ENCODE measurements at regions not wholly inside any gene's neighbourhood (a gene's known extent, or its start where the extent isn't known, plus 50 kb on each side); places are given as distances from the start of the nearest gene placed in this dataset.

- no peaks in the 10 kb centered on the region for H3K9me3 ChIP-seq (ENCODE audit: control insufficient read depth in 1 of 2, low read length in 2 of 2)
- no peaks in the 10 kb centered on the region for H3K27me3 ChIP-seq (ENCODE audit: low read depth, low read length)
- no peaks in the 10 kb centered on the region for H3K4me1 ChIP-seq (ENCODE audit: control insufficient read depth in 1 of 2, insufficient read depth in 2 of 2, low read length in 2 of 2)
- no peak overlapping the region for H3K4me3 ChIP-seq (ENCODE audit: low read depth in 1 of 2, low read length in 2 of 2)
- H3K36me3 ChIP-seq (ENCODE audit: control insufficient read depth in 1 of 2, insufficient read depth in 2 of 2, low read length in 2 of 2) = no peaks in the 10 kb centered on the region
- no peak overlapping the region for H3K27ac ChIP-seq (ENCODE audit: low read length)
Measured at GRCh38 chr13:106329941-106330340, 205.5 kb downstream of the EFNB2 start.

DNA sequence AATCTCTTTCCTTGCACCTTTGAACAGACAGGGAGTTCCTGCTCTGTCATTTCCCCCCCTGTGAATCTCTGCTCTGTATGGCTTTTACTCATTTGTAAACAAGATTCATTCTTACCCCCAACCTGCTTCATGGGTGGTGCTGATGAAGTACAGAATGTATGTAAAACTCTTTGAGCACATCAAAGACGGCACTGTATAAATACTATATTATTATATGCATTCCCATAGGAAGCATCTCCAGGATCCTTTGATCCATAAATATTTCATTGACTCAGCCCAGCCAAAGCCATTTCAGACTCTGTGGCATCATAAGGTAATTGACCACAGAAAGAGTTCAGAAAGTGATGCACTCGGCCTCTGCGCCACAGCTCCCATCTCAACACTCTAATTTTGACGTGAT is 208.7 kb downstream of the EFNB2 start:
- H3K27ac ChIP-seq (ENCODE audit: low read length) = no peak overlapping the region
- no peaks in the 10 kb centered on the region for H3K27me3 ChIP-seq (ENCODE audit: low read depth, low read length)
- peaks cover 0 to 12% of the 10 kb centered on the region in 2 donors for H3K9me3 ChIP-seq (ENCODE audit: control insufficient read depth in 1 of 2, low read length in 2 of 2)
- H3K36me3 ChIP-seq (ENCODE audit: control insufficient read depth in 1 of 2, insufficient read depth in 2 of 2, low read length in 2 of 2) = no peaks in the 10 kb centered on the region
- H3K4me3 ChIP-seq (ENCODE audit: low read depth in 1 of 2, low read length in 2 of 2) = no peak overlapping the region
- H3K4me1 ChIP-seq (ENCODE audit: control insufficient read depth in 1 of 2, insufficient read depth in 2 of 2, low read length in 2 of 2) = no peaks in the 10 kb centered on the region

- Histone ChIP-seq H3K4me3 (ENCODE audit: low read depth in 1 of 2, low read length in 2 of 2) (no peak overlapping the region), H3K4me1 (ENCODE audit: control insufficient read depth in 1 of 2, insufficient read depth in 2 of 2, low read length in 2 of 2) (no peaks in the 10 kb centered on the region), H3K27me3 (ENCODE audit: low read depth, low read length) (no peaks in the 10 kb centered on the region), H3K9me3 (ENCODE audit: control insufficient read depth in 1 of 2, low read length in 2 of 2) (peaks cover 0 to 12% of the 10 kb centered on the region in 2 donors), H3K27ac (ENCODE audit: low read length) (no peak overlapping the region), H3K36me3 (ENCODE audit: control insufficient read depth in 1 of 2, insufficient read depth in 2 of 2, low read length in 2 of 2) (no peaks in the 10 kb centered on the region)
Measured at GRCh38 chr13:106324444-106324843, 211.0 kb downstream of the EFNB2 start.

DNA sequence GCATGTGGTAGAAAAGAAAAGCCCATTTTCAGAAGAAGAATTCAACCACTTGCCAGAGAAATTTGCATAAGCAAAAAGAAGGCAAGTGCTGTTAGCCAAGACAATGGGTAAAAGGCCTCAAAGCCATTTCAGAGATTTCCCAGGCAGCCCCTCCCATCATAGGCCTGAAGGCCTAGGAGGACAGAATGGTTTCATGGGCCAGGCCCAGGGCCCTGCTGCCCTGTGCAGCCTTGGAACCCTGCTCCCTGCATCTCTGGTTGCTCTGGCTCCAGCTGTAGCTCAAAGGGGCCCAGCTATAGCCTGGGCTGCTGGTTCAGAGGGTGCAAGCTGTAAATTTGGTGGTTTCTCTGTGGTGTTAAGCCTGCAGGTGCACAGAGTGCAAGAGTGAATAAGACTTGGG is 212.8 kb downstream of the EFNB2 start:
- peaks cover 0 to 12% of the 10 kb centered on the region in 2 donors for H3K9me3 ChIP-seq (ENCODE audit: control insufficient read depth in 1 of 2, low read length in 2 of 2)
- H3K4me3 ChIP-seq (ENCODE audit: low read depth in 1 of 2, low read length in 2 of 2) = no peak overlapping the region
- H3K4me1 ChIP-seq (ENCODE audit: control insufficient read depth in 1 of 2, insufficient read depth in 2 of 2, low read length in 2 of 2) = no peaks in the 10 kb centered on the region
- no peaks in the 10 kb centered on the region for H3K27me3 ChIP-seq (ENCODE audit: low read depth, low read length)
- no peaks in the 10 kb centered on the region for H3K36me3 ChIP-seq (ENCODE audit: control insufficient read depth in 1 of 2, insufficient read depth in 2 of 2, low read length in 2 of 2)
- no peak overlapping the region for H3K27ac ChIP-seq (ENCODE audit: low read length)

DNA sequence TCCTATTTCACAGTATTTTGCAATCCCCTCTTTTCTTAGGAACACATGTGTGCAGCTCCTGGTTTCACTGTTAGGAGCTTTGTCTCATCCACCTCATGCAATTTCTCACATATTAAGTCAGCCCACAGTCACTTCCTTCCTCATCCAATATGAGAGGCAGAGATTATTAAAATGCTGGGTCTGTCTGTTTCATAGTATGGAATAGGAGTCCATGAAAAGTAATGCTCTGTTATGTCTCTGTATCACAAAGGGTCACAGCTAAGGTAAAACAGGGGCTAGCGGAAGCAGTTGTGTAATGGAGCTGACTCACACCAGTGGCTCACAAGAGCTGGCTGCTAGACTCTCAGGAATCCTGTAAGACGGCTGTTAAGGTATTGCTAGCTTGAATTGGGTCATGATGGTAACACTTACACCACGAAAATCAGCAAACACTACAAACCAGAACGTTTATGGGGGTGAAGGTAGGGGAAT is 216.5 kb downstream of the EFNB2 start:
- H3K4me1 ChIP-seq (ENCODE audit: control insufficient read depth in 1 of 2, insufficient read depth in 2 of 2, low read length in 2 of 2) = no peaks in the 10 kb centered on the region
- no peaks in the 10 kb centered on the region for H3K27me3 ChIP-seq (ENCODE audit: low read depth, low read length)
- H3K27ac ChIP-seq (ENCODE audit: low read length) = no peak overlapping the region
- no peak overlapping the region for H3K4me3 ChIP-seq (ENCODE audit: low read depth in 1 of 2, low read length in 2 of 2)
- no peaks in the 10 kb centered on the region for H3K36me3 ChIP-seq (ENCODE audit: control insufficient read depth in 1 of 2, insufficient read depth in 2 of 2, low read length in 2 of 2)
- H3K9me3 ChIP-seq (ENCODE audit: control insufficient read depth in 1 of 2, low read length in 2 of 2) = peaks cover 0 to 12% of the 10 kb centered on the region in 2 donors

- no peaks in the 10 kb centered on the region for H3K36me3 ChIP-seq (ENCODE audit: control insufficient read depth in 1 of 2, insufficient read depth in 2 of 2, low read length in 2 of 2)
- H3K4me1 ChIP-seq (ENCODE audit: control insufficient read depth in 1 of 2, insufficient read depth in 2 of 2, low read length in 2 of 2) = no peaks in the 10 kb centered on the region
- no peak overlapping the region for H3K4me3 ChIP-seq (ENCODE audit: low read depth in 1 of 2, low read length in 2 of 2)
- H3K27ac ChIP-seq (ENCODE audit: low read length) = no peak overlapping the region
- H3K9me3 ChIP-seq (ENCODE audit: control insufficient read depth in 1 of 2, low read length in 2 of 2) = no peaks in the 10 kb centered on the region
- no peaks in the 10 kb centered on the region for H3K27me3 ChIP-seq (ENCODE audit: low read depth, low read length)
Measured at GRCh38 chr13:106314417-106314816, 221.0 kb downstream of the EFNB2 start.

DNA sequence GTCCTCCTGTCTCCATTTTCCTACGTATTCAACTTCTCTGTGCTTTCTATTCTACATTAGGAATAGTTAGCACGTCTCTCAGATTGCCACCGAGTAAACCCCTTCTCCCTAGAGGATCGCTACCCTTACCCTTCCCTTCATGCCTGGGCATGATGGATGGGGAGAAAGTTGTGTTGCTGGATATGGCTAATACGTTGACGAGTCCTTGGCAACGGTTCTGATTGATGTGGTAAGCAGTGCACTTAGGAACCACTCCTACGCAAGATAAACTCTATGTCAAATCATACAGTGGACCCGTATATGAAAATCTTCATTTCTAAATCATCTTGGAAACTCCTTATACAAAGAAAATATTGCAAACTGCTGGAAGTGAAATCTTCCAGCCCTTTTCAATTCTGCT is 224.5 kb downstream of the EFNB2 start:
- no peak overlapping the region for H3K4me3 ChIP-seq (ENCODE audit: low read depth in 1 of 2, low read length in 2 of 2)
- no peak overlapping the region for H3K27ac ChIP-seq (ENCODE audit: low read length)
- H3K36me3 ChIP-seq (ENCODE audit: control insufficient read depth in 1 of 2, insufficient read depth in 2 of 2, low read length in 2 of 2) = no peaks in the 10 kb centered on the region
- no peaks in the 10 kb centered on the region for H3K27me3 ChIP-seq (ENCODE audit: low read depth, low read length)
- no peaks in the 10 kb centered on the region for H3K4me1 ChIP-seq (ENCODE audit: control insufficient read depth in 1 of 2, insufficient read depth in 2 of 2, low read length in 2 of 2)
- H3K9me3 ChIP-seq (ENCODE audit: control insufficient read depth in 1 of 2, low read length in 2 of 2) = no peaks in the 10 kb centered on the region

- H3K36me3 ChIP-seq (ENCODE audit: control insufficient read depth in 1 of 2, insufficient read depth in 2 of 2, low read length in 2 of 2) = no peaks in the 10 kb centered on the region
- no peaks in the 10 kb centered on the region for H3K4me1 ChIP-seq (ENCODE audit: control insufficient read depth in 1 of 2, insufficient read depth in 2 of 2, low read length in 2 of 2)
- no peaks in the 10 kb centered on the region for H3K27me3 ChIP-seq (ENCODE audit: low read depth, low read length)
- H3K4me3 ChIP-seq (ENCODE audit: low read depth in 1 of 2, low read length in 2 of 2) = no peak overlapping the region
- no peaks in the 10 kb centered on the region for H3K9me3 ChIP-seq (ENCODE audit: control insufficient read depth in 1 of 2, low read length in 2 of 2)
- H3K27ac ChIP-seq (ENCODE audit: low read length) = no peak overlapping the region
Measured at GRCh38 chr13:106310291-106310865, 225.1 kb downstream of the EFNB2 start.

- Histone ChIP-seq H3K36me3 (ENCODE audit: control insufficient read depth in 1 of 2, insufficient read depth in 2 of 2, low read length in 2 of 2) (no peaks in the 10 kb centered on the region), H3K4me1 (ENCODE audit: control insufficient read depth in 1 of 2, insufficient read depth in 2 of 2, low read length in 2 of 2) (no peaks in the 10 kb centered on the region), H3K9me3 (ENCODE audit: control insufficient read depth in 1 of 2, low read length in 2 of 2) (peaks cover 0 to 4% of the 10 kb centered on the region in 2 donors), H3K4me3 (ENCODE audit: low read depth in 1 of 2, low read length in 2 of 2) (no peak overlapping the region), H3K27ac (ENCODE audit: low read length) (no peak overlapping the region), H3K27me3 (ENCODE audit: low read depth, low read length) (no peaks in the 10 kb centered on the region)
Measured at GRCh38 chr13:106306748-106307277, 228.6 kb downstream of the EFNB2 start.

DNA sequence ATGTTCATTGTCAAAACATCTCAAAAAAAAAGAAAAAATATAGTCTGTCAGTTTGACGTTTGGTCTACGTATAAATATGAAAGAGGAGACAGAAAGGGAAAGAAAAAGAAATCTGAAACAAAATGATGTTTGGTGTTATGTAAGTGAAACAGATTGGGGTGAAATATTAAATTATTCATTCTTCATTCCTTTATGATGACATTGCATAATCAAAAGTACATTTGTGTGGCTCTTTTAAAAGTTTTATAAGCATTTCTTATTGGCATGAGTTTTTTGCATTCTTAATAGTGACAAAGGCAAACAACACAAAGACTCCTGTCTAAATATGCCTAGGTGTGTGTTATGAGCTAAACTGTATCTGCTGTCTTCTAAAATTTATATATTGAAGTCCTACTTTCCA is 232.6 kb downstream of the EFNB2 start:
- Histone ChIP-seq H3K27ac (ENCODE audit: low read length) (no peak overlapping the region), H3K36me3 (ENCODE audit: control insufficient read depth in 1 of 2, insufficient read depth in 2 of 2, low read length in 2 of 2) (no peaks in the 10 kb centered on the region), H3K4me1 (ENCODE audit: control insufficient read depth in 1 of 2, insufficient read depth in 2 of 2, low read length in 2 of 2) (no peaks in the 10 kb centered on the region), H3K9me3 (ENCODE audit: control insufficient read depth in 1 of 2, low read length in 2 of 2) (peaks cover 0 to 4% of the 10 kb centered on the region in 2 donors), H3K27me3 (ENCODE audit: low read depth, low read length) (no peaks in the 10 kb centered on the region), H3K4me3 (ENCODE audit: low read depth in 1 of 2, low read length in 2 of 2) (no peak overlapping the region)

- no peaks in the 10 kb centered on the region for H3K36me3 ChIP-seq (ENCODE audit: control insufficient read depth in 1 of 2, insufficient read depth in 2 of 2, low read length in 2 of 2)
- H3K4me3 ChIP-seq (ENCODE audit: low read depth in 1 of 2, low read length in 2 of 2) = no peak overlapping the region
- no peaks in the 10 kb centered on the region for H3K27me3 ChIP-seq (ENCODE audit: low read depth, low read length)
- peaks cover 0 to 4% of the 10 kb centered on the region in 2 donors for H3K9me3 ChIP-seq (ENCODE audit: control insufficient read depth in 1 of 2, low read length in 2 of 2)
- H3K27ac ChIP-seq (ENCODE audit: low read length) = no peak overlapping the region
- H3K4me1 ChIP-seq (ENCODE audit: control insufficient read depth in 1 of 2, insufficient read depth in 2 of 2, low read length in 2 of 2) = no peaks in the 10 kb centered on the region
Measured at GRCh38 chr13:106302011-106302410, 233.5 kb downstream of the EFNB2 start.

GRCh38 chr13:106299621-106300020 is 235.8 kb downstream of the EFNB2 start:
- H3K36me3 ChIP-seq (ENCODE audit: control insufficient read depth in 1 of 2, insufficient read depth in 2 of 2, low read length in 2 of 2) = no peaks in the 10 kb centered on the region
- peaks cover 0 to 2% of the 10 kb centered on the region in 2 donors for H3K9me3 ChIP-seq (ENCODE audit: control insufficient read depth in 1 of 2, low read length in 2 of 2)
- no peaks in the 10 kb centered on the region for H3K27me3 ChIP-seq (ENCODE audit: low read depth, low read length)

More at GRCh38 chr13:106299621-106300020, 235.8 kb downstream of the EFNB2 start:
- no peaks in the 10 kb centered on the region for H3K4me1 ChIP-seq (ENCODE audit: control insufficient read depth in 1 of 2, insufficient read depth in 2 of 2, low read length in 2 of 2)
- H3K27ac ChIP-seq (ENCODE audit: low read length) = no peak overlapping the region
- H3K4me3 ChIP-seq (ENCODE audit: low read depth in 1 of 2, low read length in 2 of 2) = no peak overlapping the region
